ENCODE measurements at regions not wholly inside any gene's neighbourhood (a gene's known extent, or its start where the extent isn't known, plus 50 kb on each side); places are given as distances from the start of the nearest gene placed in this dataset.

- DNase-seq: no peak
- intact Hi-C loops (cut with DNase I): no loop called here
- Histone ChIP-seq H3K9me3 (peaks cover 0 to 4% of the 10 kb centered on the region in 2 donors), H3K4me1 (no peaks in the 10 kb centered on the region), H3K4me3 (no peak overlapping the region), H3K27ac (no peak overlapping the region), H3K36me3 (no peaks in the 10 kb centered on the region), H3K27me3 (no peaks in the 10 kb centered on the region)
- TF ChIP-seq CTCF (IDR thresholded peaks at IDR 0.05): no peak
- ATAC-seq: no peak
Observed at GRCh38 chr10:84890706-84891105, 562.3 kb downstream of the CCSER2 start.

GRCh38 chr10:84891631-84892030 is 563.2 kb downstream of the CCSER2 start:
- no peaks in the 10 kb centered on the region for H3K4me1 ChIP-seq
- no peak overlapping the region for H3K27ac ChIP-seq
- no peak for DNase-seq
- H3K27me3 ChIP-seq: no peaks in the 10 kb centered on the region
- H3K9me3 ChIP-seq: peaks cover 0 to 4% of the 10 kb centered on the region in 2 donors
- ATAC-seq: no peak
- no peaks in the 10 kb centered on the region for H3K36me3 ChIP-seq
- no peak overlapping the region for H3K4me3 ChIP-seq
- intact Hi-C loops (cut with DNase I): no loop called here
- TF ChIP-seq CTCF (IDR thresholded peaks at IDR 0.05): no peak

GRCh38 chr10:84895541-84895940 is 567.2 kb downstream of the CCSER2 start:
- H3K9me3 ChIP-seq: no peaks in the 10 kb centered on the region
- no peak overlapping the region for H3K27ac ChIP-seq
- H3K4me3 ChIP-seq: no peak overlapping the region
- intact Hi-C loops (cut with DNase I): no loop called here
- no peak for DNase-seq
- H3K4me1 ChIP-seq: no peaks in the 10 kb centered on the region
- no peak for TF ChIP-seq CTCF (IDR thresholded peaks at IDR 0.05)
- no peak for ATAC-seq
- no peaks in the 10 kb centered on the region for H3K36me3 ChIP-seq
- H3K27me3 ChIP-seq: no peaks in the 10 kb centered on the region

GRCh38 chr10:84896909-84897308 is 568.5 kb downstream of the CCSER2 start:
- H3K4me3 ChIP-seq: no peak overlapping the region
- no peaks in the 10 kb centered on the region for H3K9me3 ChIP-seq
- DNase-seq: no peak
- no peak overlapping the region for H3K27ac ChIP-seq
- TF ChIP-seq CTCF (IDR thresholded peaks at IDR 0.05): no peak
- H3K36me3 ChIP-seq: no peaks in the 10 kb centered on the region
- intact Hi-C loops (cut with DNase I): no loop called here
- H3K4me1 ChIP-seq: no peaks in the 10 kb centered on the region
- no peak for ATAC-seq
- no peaks in the 10 kb centered on the region for H3K27me3 ChIP-seq

GRCh38 chr10:84899268-84899667 is 570.9 kb downstream of the CCSER2 start:
- H3K36me3 ChIP-seq: no peaks in the 10 kb centered on the region
- DNase-seq (no peak), ATAC-seq (no peak)
- no peaks in the 10 kb centered on the region for H3K9me3 ChIP-seq
- H3K27me3 ChIP-seq: no peaks in the 10 kb centered on the region
- H3K27ac ChIP-seq: no peak overlapping the region
- no peak for TF ChIP-seq CTCF (IDR thresholded peaks at IDR 0.05)
- no peaks in the 10 kb centered on the region for H3K4me1 ChIP-seq
- no peak overlapping the region for H3K4me3 ChIP-seq
- intact Hi-C loops (cut with DNase I): no loop called here

Measured in left lung (tissue), 4 donors.